PC-9 (cell line): ENCODE measurements at regions not wholly inside any gene's neighbourhood (a gene's known extent, or its start where the extent isn't known, plus 50 kb on each side); places are given as distances from the start of the nearest gene placed in this dataset.
"Not testable (repeated sequence)": the region's sequence is repeated elsewhere in the genome, so short reads cannot be mapped to it uniquely, and the experiment has no call there.

ENCODE experiments used
- BruUV-seq: library from RNA; stranded (reverse); fragments of 400-500 nt; replicated peaks from 2 replicates; lab custom pipeline; 2021; lab: Mats Ljungman, UMichigan
- CTCF ChIA-PET: fragments of 300-600 bp; sonication (Branson Sonifier 250); formaldehyde crosslinking; loops from one replicate; lab custom pipeline; 2022; ENCODE audit warnings: antibody characterized with exemption; lab: Charles Lee
- POLR2A ChIA-PET: fragments of 300-600 bp; sonication (Branson Sonifier 250); formaldehyde crosslinking; loops from one replicate; lab custom pipeline; 2022; ENCODE audit warnings: antibody characterized with exemption; ENCODE audit not compliant: unreplicated experiment; lab: Charles Lee
- DNase-seq, 2 experiments: peaks; one replicate each; pipeline versions ENCODE4 v3.0.0 to v3.0.0-alpha.2; 2015 to 2022; ENCODE audit warnings: mixed read lengths in 1 of 2
- H2AFZ ChIP-seq: fragments of 200-600 bp; sonication (generic); 2 replicates; pipeline ENCODE4 v1.8.1; 2017; ENCODE audit warnings: antibody characterized with exemption
- H3F3A ChIP-seq: fragments of 200-600 bp; sonication (generic); 2 replicates; pipeline ENCODE4 v1.8.1; 2017; ENCODE audit warnings: antibody characterized with exemption, mild to moderate bottlenecking, low read depth; ENCODE audit not compliant: insufficient read depth
- H3K27ac ChIP-seq: fragments of 200-600 bp; sonication (generic); 2 replicates; pipeline ENCODE4 v1.6.1; 2016; ENCODE audit warnings: mixed run types
- H3K27me3 ChIP-seq: fragments of 200-600 bp; sonication (generic); 2 replicates; pipeline ENCODE4 v1.6.1; 2016; ENCODE audit warnings: low read depth, mixed run types; ENCODE audit not compliant: insufficient read depth
- H3K36me3 ChIP-seq: fragments of 200-600 bp; sonication (generic); 2 replicates; pipeline ENCODE4 v1.6.1; 2016; ENCODE audit warnings: low read depth, mixed run types
- H3K4me1 ChIP-seq: fragments of 200-600 bp; sonication (generic); replicated peaks from 2 replicates; pipeline ENCODE4 v1.6.1; 2016; ENCODE audit warnings: mixed run types; ENCODE audit not compliant: insufficient read depth
- H3K4me2 ChIP-seq: fragments of 200-600 bp; sonication (generic); 2 replicates; pipeline ENCODE4 v1.6.1; 2017; ENCODE audit warnings: mixed run types
- H3K4me3 ChIP-seq: fragments of 200-600 bp; sonication (generic); 2 replicates; pipeline ENCODE4 v1.6.1; 2016; ENCODE audit warnings: mixed run types
- H3K79me2 ChIP-seq: fragments of 200-600 bp; sonication (generic); 2 replicates; pipeline ENCODE4 v1.6.1; 2017; ENCODE audit warnings: low read depth, mixed run types
- H3K9me2 ChIP-seq: fragments of 200-600 bp; sonication (generic); 2 replicates; pipeline ENCODE4 v1.8.1; 2017; ENCODE audit warnings: mild to moderate bottlenecking; ENCODE audit not compliant: insufficient read depth
- H3K9me3 ChIP-seq: fragments of 200-600 bp; sonication (generic); 2 replicates; pipeline ENCODE4 v1.8.1; 2016; ENCODE audit warnings: low read depth; ENCODE audit not compliant: insufficient read depth
- H4K20me1 ChIP-seq: fragments of 200-600 bp; sonication (generic); 2 replicates; pipeline ENCODE4 v1.8.1; 2017; ENCODE audit not compliant: insufficient read depth
- EZH2 ChIP-seq: fragments of 200-600 bp; sonication (generic); IDR thresholded peaks from 2 replicates; pipeline ENCODE4 v1.8.0; 2017; ENCODE audit warnings: antibody characterized with exemption, low read depth
- intact Hi-C: fragments of 100-400 bp; cut with micrococcal nuclease; formaldehyde crosslinking; loops from one replicate; pipeline ENCODE4 v1.10.0; 2022; ENCODE audit not compliant: unreplicated experiment
- TF ChIP-seq, protein P1 (sequence below): fragments of 200-600 bp; sonication (generic); conservative IDR thresholded peaks from 2 replicates; pipeline ENCODE4 v1.6.1; 2017; ENCODE audit warnings: mixed run types, antibody characterized with exemption, mild to moderate bottlenecking, moderate library complexity

DNA sequence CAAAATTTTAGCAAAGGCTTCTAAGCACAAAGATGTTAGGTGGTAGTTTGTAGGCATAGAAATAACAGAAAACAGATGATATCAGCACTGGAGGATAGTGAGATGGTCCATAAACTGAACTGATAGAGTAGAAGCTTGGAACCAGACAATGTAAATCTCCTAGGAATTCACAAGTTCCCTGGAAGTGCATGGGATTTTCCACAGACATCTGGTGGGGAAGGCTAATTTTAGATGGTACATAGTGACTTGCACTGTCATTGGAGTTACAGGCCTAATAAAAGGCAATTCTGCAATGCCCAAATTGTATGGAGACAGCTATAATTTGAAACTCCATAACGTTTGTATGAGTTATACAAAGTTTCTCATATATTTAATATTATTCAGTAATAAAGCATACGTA lies 653.0 kb upstream of the MEF2C start:
- H3K9me3 ChIP-seq = no peaks in the 10 kb centered on the region
- no peaks in the 10 kb centered on the region for H3K79me2 ChIP-seq
- DNase-seq = no peak
- BruUV-seq = no TSS peak
- no peaks in the 10 kb centered on the region for H3K4me1 ChIP-seq
- H3K27ac ChIP-seq = no peak overlapping the region
- intact Hi-C loops = no loop called here
- no peaks in the 10 kb centered on the region for H3K36me3 ChIP-seq
- no peaks in the 10 kb centered on the region for H3F3A ChIP-seq
- H3K9me2 ChIP-seq = no peaks in the 10 kb centered on the region
- H4K20me1 ChIP-seq = no peaks in the 10 kb centered on the region
- no peak overlapping the region for H3K4me2 ChIP-seq
- H3K27me3 ChIP-seq = no peaks in the 10 kb centered on the region
- H3K4me3 ChIP-seq = no peak overlapping the region
- ChIA-PET CTCF (no interaction called here), POLR2A (no interaction called here)
- H2AFZ ChIP-seq = no peak overlapping the region
- TF ChIP-seq, protein P1, sequence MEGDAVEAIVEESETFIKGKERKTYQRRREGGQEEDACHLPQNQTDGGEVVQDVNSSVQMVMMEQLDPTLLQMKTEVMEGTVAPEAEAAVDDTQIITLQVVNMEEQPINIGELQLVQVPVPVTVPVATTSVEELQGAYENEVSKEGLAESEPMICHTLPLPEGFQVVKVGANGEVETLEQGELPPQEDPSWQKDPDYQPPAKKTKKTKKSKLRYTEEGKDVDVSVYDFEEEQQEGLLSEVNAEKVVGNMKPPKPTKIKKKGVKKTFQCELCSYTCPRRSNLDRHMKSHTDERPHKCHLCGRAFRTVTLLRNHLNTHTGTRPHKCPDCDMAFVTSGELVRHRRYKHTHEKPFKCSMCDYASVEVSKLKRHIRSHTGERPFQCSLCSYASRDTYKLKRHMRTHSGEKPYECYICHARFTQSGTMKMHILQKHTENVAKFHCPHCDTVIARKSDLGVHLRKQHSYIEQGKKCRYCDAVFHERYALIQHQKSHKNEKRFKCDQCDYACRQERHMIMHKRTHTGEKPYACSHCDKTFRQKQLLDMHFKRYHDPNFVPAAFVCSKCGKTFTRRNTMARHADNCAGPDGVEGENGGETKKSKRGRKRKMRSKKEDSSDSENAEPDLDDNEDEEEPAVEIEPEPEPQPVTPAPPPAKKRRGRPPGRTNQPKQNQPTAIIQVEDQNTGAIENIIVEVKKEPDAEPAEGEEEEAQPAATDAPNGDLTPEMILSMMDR = no peak
- no peak for TF ChIP-seq EZH2

DNA sequence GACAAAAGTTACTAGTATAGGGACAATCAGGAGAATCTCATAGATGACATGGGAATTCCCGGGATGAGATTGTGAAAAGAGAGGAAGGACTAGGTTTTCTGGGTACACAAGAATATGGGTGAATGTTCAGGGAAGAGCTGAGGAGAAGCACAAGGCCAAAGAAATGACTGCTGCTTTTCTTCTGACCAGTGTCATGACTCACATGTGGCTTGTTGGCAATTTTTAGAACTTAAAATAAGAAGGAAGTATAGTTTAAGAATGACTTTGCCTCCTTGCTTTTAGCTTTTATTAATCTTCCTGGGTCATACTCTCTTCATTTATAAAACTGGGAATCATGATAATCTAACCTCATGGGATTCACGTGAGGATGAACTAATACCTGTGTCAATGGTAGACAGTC lies 652.4 kb upstream of the MEF2C start:
- DNase-seq = no peak
- H3K36me3 ChIP-seq = no peaks in the 10 kb centered on the region
- no peaks in the 10 kb centered on the region for H3F3A ChIP-seq
- H3K27me3 ChIP-seq = no peaks in the 10 kb centered on the region
- H3K9me2 ChIP-seq = no peaks in the 10 kb centered on the region
- no peak overlapping the region for H3K4me3 ChIP-seq
- no TSS peak for BruUV-seq
- intact Hi-C loops = no loop called here
- peak overlapping the region; percentile 22; the same call in 1 of the 2 replicates for H2AFZ ChIP-seq
- no peaks in the 10 kb centered on the region for H3K4me1 ChIP-seq
- H3K79me2 ChIP-seq = no peaks in the 10 kb centered on the region
- TF ChIP-seq, protein P1 = no peak
- TF ChIP-seq EZH2 = no peak
- no peaks in the 10 kb centered on the region for H4K20me1 ChIP-seq
- H3K4me2 ChIP-seq = no peak overlapping the region
- CTCF ChIA-PET = no interaction called here
- POLR2A ChIA-PET = no interaction called here
- H3K9me3 ChIP-seq = no peaks in the 10 kb centered on the region
- H3K27ac ChIP-seq = no peak overlapping the region

DNA sequence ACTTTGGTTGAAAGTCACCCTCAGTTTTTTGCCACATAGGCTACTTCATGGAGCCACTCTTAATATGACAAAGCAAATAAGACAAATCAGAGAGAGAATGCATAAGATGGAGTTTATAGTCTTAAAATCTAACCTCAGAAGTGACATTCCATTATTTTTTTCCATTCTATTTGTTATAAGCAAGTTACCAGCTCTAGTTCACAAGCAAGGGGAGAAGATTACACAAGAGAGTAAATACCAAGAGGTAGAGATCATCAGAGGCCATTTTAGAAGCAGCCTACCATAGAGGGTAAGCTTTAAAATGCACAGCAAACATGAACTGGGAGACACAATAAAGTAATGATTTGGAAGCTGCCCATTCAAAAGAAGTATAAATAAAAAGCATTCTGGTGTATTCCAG lies 651.3 kb upstream of the MEF2C start:
- H2AFZ ChIP-seq = no peak overlapping the region
- intact Hi-C loops = no loop called here
- no peak for TF ChIP-seq EZH2
- BruUV-seq = no TSS peak
- H4K20me1 ChIP-seq = no peaks in the 10 kb centered on the region
- no peak for DNase-seq
- no peaks in the 10 kb centered on the region for H3K79me2 ChIP-seq
- H3K27me3 ChIP-seq = no peaks in the 10 kb centered on the region
- H3K4me1 ChIP-seq = no peaks in the 10 kb centered on the region
- no peaks in the 10 kb centered on the region for H3K9me2 ChIP-seq
- no peak overlapping the region for H3K4me2 ChIP-seq
- no peak overlapping the region for H3K4me3 ChIP-seq
- H3K27ac ChIP-seq = no peak overlapping the region
- ChIA-PET CTCF (no interaction called here), POLR2A (interaction anchor here (0.7 kb wide), 1 partner anchor 137 kb away, joined by 3 read pairs; no protein-coding TSS in a partner anchor)
- no peaks in the 10 kb centered on the region for H3K36me3 ChIP-seq
- H3K9me3 ChIP-seq = no peaks in the 10 kb centered on the region
- H3F3A ChIP-seq = no peaks in the 10 kb centered on the region

DNA sequence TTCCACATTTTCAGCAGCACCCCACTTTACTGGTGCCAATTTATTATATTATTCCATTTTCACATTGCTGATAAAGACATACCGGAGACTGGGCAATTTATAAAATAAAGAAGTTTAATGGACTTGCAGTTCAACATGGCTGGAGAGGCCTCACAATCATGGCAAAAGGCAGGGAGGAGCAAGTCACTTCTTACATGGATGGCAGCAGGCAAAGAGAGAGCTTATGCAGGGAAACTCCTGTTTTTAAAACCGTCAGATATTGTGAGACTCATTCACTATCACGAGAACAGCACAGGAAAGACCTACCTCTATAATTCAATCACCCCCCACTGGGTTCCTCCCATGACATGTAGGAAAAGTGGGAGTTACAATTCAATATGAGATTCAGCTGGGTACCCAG lies 641.8 kb upstream of the MEF2C start:
- Histone ChIP-seq H3K4me2 (no peak overlapping the region), H3K79me2 (no peaks in the 10 kb centered on the region), H3K9me2 (no peaks in the 10 kb centered on the region), H3K36me3 (no peaks in the 10 kb centered on the region), H3K27ac (no peak overlapping the region), H3K4me3 (no peak overlapping the region), H3K9me3 (no peaks in the 10 kb centered on the region), H3K4me1 (no peaks in the 10 kb centered on the region), H2AFZ (no peak overlapping the region), H3F3A (no peaks in the 10 kb centered on the region), H3K27me3 (no peaks in the 10 kb centered on the region), H4K20me1 (no peaks in the 10 kb centered on the region)
- CTCF ChIA-PET = no interaction called here
- no peak for TF ChIP-seq EZH2
- TF ChIP-seq, protein P1 = no peak
- intact Hi-C loops = no loop called here
- DNase-seq = no peak
- POLR2A ChIA-PET = no interaction called here
- BruUV-seq = no TSS peak

DNA sequence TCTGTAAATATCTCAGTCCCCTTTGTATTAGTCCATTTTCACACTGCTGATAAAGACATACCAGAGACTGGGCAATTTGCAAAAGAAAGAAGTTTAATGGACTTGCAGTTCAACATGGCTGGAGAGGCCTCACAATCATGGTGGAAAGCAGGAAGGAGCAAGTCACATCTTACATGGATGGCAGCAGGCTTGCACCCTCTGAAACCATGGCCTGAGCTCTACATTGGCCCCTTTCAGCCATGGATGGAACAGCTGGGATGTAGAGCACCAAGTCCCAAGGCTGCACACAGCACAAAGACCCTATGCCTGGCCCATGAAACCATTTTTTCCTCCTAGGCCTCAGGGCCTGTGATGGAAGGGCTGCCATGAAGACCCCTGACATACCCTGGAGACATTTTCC lies 640.9 kb upstream of the MEF2C start:
- BruUV-seq, H3K4me3 ChIP-seq, H3K9me3 ChIP-seq, H3K36me3 ChIP-seq, H3K27ac ChIP-seq, H3K27me3 ChIP-seq, H3F3A ChIP-seq, intact Hi-C loops, CTCF ChIA-PET, H3K4me2 ChIP-seq, POLR2A ChIA-PET, H3K9me2 ChIP-seq, H3K4me1 ChIP-seq, H4K20me1 ChIP-seq, H2AFZ ChIP-seq, H3K79me2 ChIP-seq, DNase-seq: not testable (repeated sequence)
